ENCODE measurements at regions not wholly inside any gene's neighbourhood (a gene's known extent, or its start where the extent isn't known, plus 50 kb on each side); places are given as distances from the start of the nearest gene placed in this dataset.

GRCh38 chr13:22162889-22163288, 492.0 kb downstream of the FGF9 start:
- no peaks in the 10 kb centered on the region for H3K9me3 ChIP-seq (ENCODE audit: control insufficient read depth, low read depth, low read length)
- dilution Hi-C loops (cut with MboI; ENCODE audit: extremely low pct_ligation_motif_present, low sequenced_read_pairs), result no loop called here
- H3K27me3 ChIP-seq (ENCODE audit: control insufficient read depth, extremely low read depth, insufficient read depth, low read length), result no peaks in the 10 kb centered on the region
- no peaks in the 10 kb centered on the region for H4K20me1 ChIP-seq (ENCODE audit: control insufficient read depth, extremely low read depth, insufficient read depth, low read length)
- H2AFZ ChIP-seq (ENCODE audit: control insufficient read depth, low read length), result no peak overlapping the region
- H3K27ac ChIP-seq (ENCODE audit: control insufficient read depth, insufficient read depth, low read length), result no peak overlapping the region
- H3K36me3 ChIP-seq (ENCODE audit: control insufficient read depth in 2 of 2, extremely low read depth in 1 of 2, insufficient read depth in 2 of 2, low read length in 2 of 2), result no peaks in the 10 kb centered on the region
- no peaks in the 10 kb centered on the region for H3K79me2 ChIP-seq (ENCODE audit: control insufficient read depth, insufficient read depth, low read length)
- FAIRE-seq (no peak), DNase-seq (ENCODE audit: low read depth, low spot score) (no peak)
- no peaks in the 10 kb centered on the region for H3K4me1 ChIP-seq (ENCODE audit: control insufficient read depth, extremely low read depth, insufficient read depth, low read length)
- no peak overlapping the region for H3K4me3 ChIP-seq (ENCODE audit: control insufficient read depth in 2 of 3, extremely low read depth in 1 of 3, insufficient read depth in 2 of 3, low read depth in 1 of 3, low read length in 3 of 3)
- TF ChIP-seq CTCF (optimal IDR thresholded peaks at IDR 0.05 in 1 of 3, IDR thresholded peaks at IDR 0.05 in 1 of 3, conservative IDR thresholded peaks at IDR 0.05 in 1 of 3; ENCODE audit: extremely low read depth in 1 of 3, insufficient read depth in 2 of 3, low read length in 3 of 3), result no peak
- no peaks in the 10 kb centered on the region for H3K9me1 ChIP-seq (ENCODE audit: control insufficient read depth, extremely low read depth, insufficient read depth, low read length)
- H3K4me2 ChIP-seq (ENCODE audit: control insufficient read depth, extremely low read depth, insufficient read depth, low read depth, low read length), result no peak overlapping the region
- H3K9ac ChIP-seq (ENCODE audit: control insufficient read depth, extremely low read depth, insufficient read depth, low read length), result no peak overlapping the region

- Histone ChIP-seq H3K9ac (ENCODE audit: control insufficient read depth, extremely low read depth, insufficient read depth, low read length) (no peak overlapping the region), H3K4me3 (ENCODE audit: control insufficient read depth in 2 of 3, extremely low read depth in 1 of 3, insufficient read depth in 2 of 3, low read depth in 1 of 3, low read length in 3 of 3) (no peak overlapping the region), H4K20me1 (ENCODE audit: control insufficient read depth, extremely low read depth, insufficient read depth, low read length) (no peaks in the 10 kb centered on the region), H3K27me3 (ENCODE audit: control insufficient read depth, extremely low read depth, insufficient read depth, low read length) (no peaks in the 10 kb centered on the region), H3K27ac (ENCODE audit: control insufficient read depth, insufficient read depth, low read length) (no peak overlapping the region), H3K79me2 (ENCODE audit: control insufficient read depth, insufficient read depth, low read length) (no peaks in the 10 kb centered on the region), H3K36me3 (ENCODE audit: control insufficient read depth in 2 of 2, extremely low read depth in 1 of 2, insufficient read depth in 2 of 2, low read length in 2 of 2) (no peaks in the 10 kb centered on the region), H2AFZ (ENCODE audit: control insufficient read depth, low read length) (no peak overlapping the region), H3K4me1 (ENCODE audit: control insufficient read depth, extremely low read depth, insufficient read depth, low read length) (no peaks in the 10 kb centered on the region), H3K4me2 (ENCODE audit: control insufficient read depth, extremely low read depth, insufficient read depth, low read depth, low read length) (no peak overlapping the region), H3K9me3 (ENCODE audit: control insufficient read depth, low read depth, low read length) (no peaks in the 10 kb centered on the region), H3K9me1 (ENCODE audit: control insufficient read depth, extremely low read depth, insufficient read depth, low read length) (no peaks in the 10 kb centered on the region)
- no peak for DNase-seq (ENCODE audit: low read depth, low spot score)
- no peak for TF ChIP-seq EZH2 (IDR thresholded peaks at IDR 0.05; ENCODE audit: low read length)
- no peak for FAIRE-seq
- dilution Hi-C loops (cut with MboI; ENCODE audit: extremely low pct_ligation_motif_present, low sequenced_read_pairs), result no loop called here
These were observed 497.7 kb downstream of the FGF9 start for GRCh38 chr13:22168437-22169190.

- no peak overlapping the region for H2AFZ ChIP-seq (ENCODE audit: control insufficient read depth, low read length)
- H3K9me3 ChIP-seq (ENCODE audit: control insufficient read depth, low read depth, low read length), result no peaks in the 10 kb centered on the region
- H4K20me1 ChIP-seq (ENCODE audit: control insufficient read depth, extremely low read depth, insufficient read depth, low read length), result no peaks in the 10 kb centered on the region
These were observed 498.6 kb downstream of the FGF9 start for GRCh38 chr13:22169473-22169872.

More at GRCh38 chr13:22169473-22169872, 498.6 kb downstream of the FGF9 start:
- H3K79me2 ChIP-seq (ENCODE audit: control insufficient read depth, insufficient read depth, low read length), result no peaks in the 10 kb centered on the region
- TF ChIP-seq EZH2 (IDR thresholded peaks at IDR 0.05; ENCODE audit: low read length) (no peak), CTCF (optimal IDR thresholded peaks at IDR 0.05 in 1 of 3, IDR thresholded peaks at IDR 0.05 in 1 of 3, conservative IDR thresholded peaks at IDR 0.05 in 1 of 3; ENCODE audit: extremely low read depth in 1 of 3, insufficient read depth in 2 of 3, low read length in 3 of 3) (no peak)
- no peaks in the 10 kb centered on the region for H3K36me3 ChIP-seq (ENCODE audit: control insufficient read depth in 2 of 2, extremely low read depth in 1 of 2, insufficient read depth in 2 of 2, low read length in 2 of 2)
- H3K27me3 ChIP-seq (ENCODE audit: control insufficient read depth, extremely low read depth, insufficient read depth, low read length), result no peaks in the 10 kb centered on the region
- no peaks in the 10 kb centered on the region for H3K9me1 ChIP-seq (ENCODE audit: control insufficient read depth, extremely low read depth, insufficient read depth, low read length)
- no peak for DNase-seq (ENCODE audit: low read depth, low spot score)
- H3K4me3 ChIP-seq (ENCODE audit: control insufficient read depth in 2 of 3, extremely low read depth in 1 of 3, insufficient read depth in 2 of 3, low read depth in 1 of 3, low read length in 3 of 3), result no peak overlapping the region
- H3K4me1 ChIP-seq (ENCODE audit: control insufficient read depth, extremely low read depth, insufficient read depth, low read length), result no peaks in the 10 kb centered on the region
- H3K27ac ChIP-seq (ENCODE audit: control insufficient read depth, insufficient read depth, low read length), result no peak overlapping the region
- H3K4me2 ChIP-seq (ENCODE audit: control insufficient read depth, extremely low read depth, insufficient read depth, low read depth, low read length), result no peak overlapping the region
- no peak for FAIRE-seq
- dilution Hi-C loops (cut with MboI; ENCODE audit: extremely low pct_ligation_motif_present, low sequenced_read_pairs), result no loop called here
- no peak overlapping the region for H3K9ac ChIP-seq (ENCODE audit: control insufficient read depth, extremely low read depth, insufficient read depth, low read length)

All from keratinocyte (primary cell).